ENCODE measurements at regions not wholly inside any gene's neighbourhood (a gene's known extent, or its start where the extent isn't known, plus 50 kb on each side); places are given as distances from the start of the nearest gene placed in this dataset.

DNA sequence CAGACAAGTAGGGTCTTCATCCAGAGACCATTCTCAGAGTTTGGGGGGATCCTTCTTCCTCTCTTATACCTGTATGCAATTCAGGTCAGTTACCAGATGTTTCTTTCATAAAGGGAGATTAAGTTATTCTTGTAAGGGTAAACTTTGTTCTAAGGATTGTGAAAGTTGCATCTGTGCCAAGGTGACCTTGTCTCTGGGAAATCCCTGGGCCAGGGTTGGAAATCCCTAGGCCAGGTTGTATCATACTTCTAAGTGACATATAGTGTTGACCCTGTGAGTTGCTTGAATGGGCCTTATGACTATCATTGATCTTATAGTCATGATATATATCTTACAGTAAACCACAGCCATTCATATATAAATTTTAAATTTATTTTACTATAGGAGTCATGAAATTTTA, 436.9 kb downstream of the RMST start:
- no peaks in the 10 kb centered on the region for H3K27me3 ChIP-seq (ENCODE audit: low read depth, low read length)
- no peaks in the 10 kb centered on the region for H4K20me1 ChIP-seq (ENCODE audit: insufficient read depth, low read length)
- no peak overlapping the region for H3K4me2 ChIP-seq (ENCODE audit: low read length)
- TF ChIP-seq EZH2phosphoT487 (IDR thresholded peaks at IDR 0.05; ENCODE audit: low read depth), result no peak
- TF ChIP-seq, protein P1, sequence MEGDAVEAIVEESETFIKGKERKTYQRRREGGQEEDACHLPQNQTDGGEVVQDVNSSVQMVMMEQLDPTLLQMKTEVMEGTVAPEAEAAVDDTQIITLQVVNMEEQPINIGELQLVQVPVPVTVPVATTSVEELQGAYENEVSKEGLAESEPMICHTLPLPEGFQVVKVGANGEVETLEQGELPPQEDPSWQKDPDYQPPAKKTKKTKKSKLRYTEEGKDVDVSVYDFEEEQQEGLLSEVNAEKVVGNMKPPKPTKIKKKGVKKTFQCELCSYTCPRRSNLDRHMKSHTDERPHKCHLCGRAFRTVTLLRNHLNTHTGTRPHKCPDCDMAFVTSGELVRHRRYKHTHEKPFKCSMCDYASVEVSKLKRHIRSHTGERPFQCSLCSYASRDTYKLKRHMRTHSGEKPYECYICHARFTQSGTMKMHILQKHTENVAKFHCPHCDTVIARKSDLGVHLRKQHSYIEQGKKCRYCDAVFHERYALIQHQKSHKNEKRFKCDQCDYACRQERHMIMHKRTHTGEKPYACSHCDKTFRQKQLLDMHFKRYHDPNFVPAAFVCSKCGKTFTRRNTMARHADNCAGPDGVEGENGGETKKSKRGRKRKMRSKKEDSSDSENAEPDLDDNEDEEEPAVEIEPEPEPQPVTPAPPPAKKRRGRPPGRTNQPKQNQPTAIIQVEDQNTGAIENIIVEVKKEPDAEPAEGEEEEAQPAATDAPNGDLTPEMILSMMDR (IDR thresholded peaks at IDR 0.05; ENCODE audit: low read depth, low read length), result no peak
- H3K9ac ChIP-seq (ENCODE audit: low read length), result no peak overlapping the region
- H3K79me2 ChIP-seq (ENCODE audit: low read length), result no peaks in the 10 kb centered on the region
- H3K4me3 ChIP-seq (ENCODE audit: low read length), result no peak overlapping the region
- no peaks in the 10 kb centered on the region for H3K9me3 ChIP-seq (ENCODE audit: insufficient read depth, low read length)
- H3K36me3 ChIP-seq (replicated peaks; ENCODE audit: low read depth, low read length), result no peaks in the 10 kb centered on the region
- no peak overlapping the region for H2AFZ ChIP-seq (ENCODE audit: low read depth, low read length)
- no peaks in the 10 kb centered on the region for H3K4me1 ChIP-seq (ENCODE audit: low read length)
- H3K27ac ChIP-seq (ENCODE audit: low read length), result no peak overlapping the region

DNA sequence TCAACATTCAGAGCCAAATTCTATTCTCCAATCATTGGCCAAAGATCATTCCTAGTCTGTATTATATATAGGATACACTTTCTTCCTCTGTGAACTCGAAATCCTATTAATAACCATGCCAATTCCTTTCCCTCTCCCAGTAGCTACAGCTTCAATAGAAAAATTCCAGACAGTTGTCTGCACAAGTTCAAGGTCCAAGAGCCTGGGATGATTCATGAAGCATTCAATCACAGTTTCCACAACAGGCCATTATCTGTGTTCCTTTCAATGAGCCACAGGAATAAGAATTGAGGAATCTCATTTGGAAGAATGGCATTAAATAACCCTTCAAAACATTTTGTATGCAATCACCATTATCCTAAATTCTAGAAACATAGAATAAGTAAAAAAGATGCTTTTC, 437.4 kb downstream of the RMST start:
- no peak overlapping the region for H3K4me3 ChIP-seq (ENCODE audit: low read length)
- no peaks in the 10 kb centered on the region for H4K20me1 ChIP-seq (ENCODE audit: insufficient read depth, low read length)

DNA sequence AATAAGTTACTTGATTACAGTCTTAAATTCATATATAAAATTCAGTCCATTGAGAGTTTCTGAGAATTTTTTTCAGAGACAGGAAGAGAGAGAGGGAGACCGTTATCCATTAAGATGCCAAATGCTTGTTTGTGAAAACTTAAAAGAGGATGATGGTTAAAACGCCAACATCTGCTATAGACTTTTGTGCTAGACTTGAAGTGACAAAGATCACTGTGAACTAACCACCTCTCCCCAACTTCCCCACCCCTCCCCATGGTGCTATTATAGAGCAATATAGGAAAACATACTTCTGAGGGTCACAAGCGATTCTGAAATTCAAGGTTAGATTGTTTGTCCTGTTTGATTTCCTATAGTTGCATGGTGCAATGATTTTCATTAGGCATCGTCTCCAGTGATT, 440.8 kb downstream of the RMST start:
- H3K4me1 ChIP-seq (ENCODE audit: low read length), result no peaks in the 10 kb centered on the region
- H3K9ac ChIP-seq (ENCODE audit: low read length), result no peak overlapping the region
- no peak overlapping the region for H2AFZ ChIP-seq (ENCODE audit: low read depth, low read length)
- no peak overlapping the region for H3K27ac ChIP-seq (ENCODE audit: low read length)
- no peak for TF ChIP-seq EZH2phosphoT487 (IDR thresholded peaks at IDR 0.05; ENCODE audit: low read depth)
- TF ChIP-seq, protein P1 (IDR thresholded peaks at IDR 0.05; ENCODE audit: low read depth, low read length), result no peak
- H3K36me3 ChIP-seq (replicated peaks; ENCODE audit: low read depth, low read length), result no peaks in the 10 kb centered on the region
- no peaks in the 10 kb centered on the region for H4K20me1 ChIP-seq (ENCODE audit: insufficient read depth, low read length)
- H3K4me2 ChIP-seq (ENCODE audit: low read length), result no peak overlapping the region
- H3K79me2 ChIP-seq (ENCODE audit: low read length), result no peaks in the 10 kb centered on the region
- no peaks in the 10 kb centered on the region for H3K9me3 ChIP-seq (ENCODE audit: insufficient read depth, low read length)
- no peaks in the 10 kb centered on the region for H3K27me3 ChIP-seq (ENCODE audit: low read depth, low read length)
- no peak overlapping the region for H3K4me3 ChIP-seq (ENCODE audit: low read length)

More for the DNA sequence above, 437.4 kb downstream of the RMST start:
- H3K27ac ChIP-seq (ENCODE audit: low read length), result no peak overlapping the region
- no peak overlapping the region for H2AFZ ChIP-seq (ENCODE audit: low read depth, low read length)
- H3K27me3 ChIP-seq (ENCODE audit: low read depth, low read length), result no peaks in the 10 kb centered on the region
- H3K9me3 ChIP-seq (ENCODE audit: insufficient read depth, low read length), result no peaks in the 10 kb centered on the region
- H3K9ac ChIP-seq (ENCODE audit: low read length), result no peak overlapping the region
- no peaks in the 10 kb centered on the region for H3K4me1 ChIP-seq (ENCODE audit: low read length)
- TF ChIP-seq, protein P1 (IDR thresholded peaks at IDR 0.05; ENCODE audit: low read depth, low read length), result no peak
- no peak for TF ChIP-seq EZH2phosphoT487 (IDR thresholded peaks at IDR 0.05; ENCODE audit: low read depth)
- no peak overlapping the region for H3K4me2 ChIP-seq (ENCODE audit: low read length)
- no peaks in the 10 kb centered on the region for H3K36me3 ChIP-seq (replicated peaks; ENCODE audit: low read depth, low read length)
- no peaks in the 10 kb centered on the region for H3K79me2 ChIP-seq (ENCODE audit: low read length)

DNA sequence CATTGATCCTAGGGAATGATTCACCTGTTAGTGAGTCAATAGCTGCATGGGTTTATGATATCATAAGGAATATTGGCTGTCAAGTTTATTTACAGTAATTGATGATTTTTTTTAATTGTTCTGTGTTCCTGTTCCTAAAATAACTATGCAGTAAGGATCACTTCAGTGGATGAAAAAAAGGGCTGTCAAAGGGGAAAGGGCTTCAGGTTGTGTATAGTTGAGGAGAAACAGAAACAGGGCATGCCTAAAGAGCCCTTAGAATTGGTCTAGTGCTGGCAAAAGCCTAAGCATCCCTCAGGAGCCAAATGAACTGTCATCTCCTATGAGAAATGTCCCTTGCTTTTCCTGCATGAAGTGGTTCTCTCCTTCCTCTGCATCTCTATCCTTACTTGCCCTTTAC, 444.9 kb downstream of the RMST start:
- Histone ChIP-seq H3K9ac (ENCODE audit: low read length) (no peak overlapping the region), H3K27me3 (ENCODE audit: low read depth, low read length) (no peaks in the 10 kb centered on the region), H3K9me3 (ENCODE audit: insufficient read depth, low read length) (no peaks in the 10 kb centered on the region), H3K79me2 (ENCODE audit: low read length) (no peaks in the 10 kb centered on the region), H3K4me2 (ENCODE audit: low read length) (no peak overlapping the region), H4K20me1 (ENCODE audit: insufficient read depth, low read length) (no peaks in the 10 kb centered on the region), H2AFZ (ENCODE audit: low read depth, low read length) (no peak overlapping the region), H3K4me3 (ENCODE audit: low read length) (no peak overlapping the region), H3K36me3 (replicated peaks; ENCODE audit: low read depth, low read length) (no peaks in the 10 kb centered on the region), H3K4me1 (ENCODE audit: low read length) (no peaks in the 10 kb centered on the region), H3K27ac (ENCODE audit: low read length) (no peak overlapping the region)
- TF ChIP-seq, protein P1 (IDR thresholded peaks at IDR 0.05; ENCODE audit: low read depth, low read length), result no peak
- no peak for TF ChIP-seq EZH2phosphoT487 (IDR thresholded peaks at IDR 0.05; ENCODE audit: low read depth)

All from OCI-LY3 (cell line).